ENCODE measurements at regions not wholly inside any gene's neighbourhood (a gene's known extent, or its start where the extent isn't known, plus 50 kb on each side); places are given as distances from the start of the nearest gene placed in this dataset.

- no peak for TF ChIP-seq CTCF (IDR thresholded peaks at IDR 0.05; ENCODE audit: control extremely low read depth, extremely low read depth, low read depth, missing control alignments)
- DNase-seq (ENCODE audit: extremely low spot score), result no peak
- ChIA-PET POLR2A (no interaction called here), CTCF (interaction anchor here (0.8 kb wide), 1 partner anchor 19 kb away, joined by 3 read pairs; no protein-coding TSS in a partner anchor)
These were observed 231.4 kb upstream of the OSR1 start for GRCh38 chr2:19589791-19590190.

GRCh38 chr2:19580830-19581229, 222.4 kb upstream of the OSR1 start:
- no peak for TF ChIP-seq CTCF (IDR thresholded peaks at IDR 0.05; ENCODE audit: control extremely low read depth, extremely low read depth, low read depth, missing control alignments)
- CTCF ChIA-PET, result no interaction called here
- DNase-seq (ENCODE audit: extremely low spot score), result no peak
- POLR2A ChIA-PET, result no interaction called here

GRCh38 chr2:19580264-19580663, 221.8 kb upstream of the OSR1 start:
- ChIA-PET POLR2A (no interaction called here), CTCF (no interaction called here)
- DNase-seq (ENCODE audit: extremely low spot score), result no peak
- TF ChIP-seq CTCF (IDR thresholded peaks at IDR 0.05; ENCODE audit: control extremely low read depth, extremely low read depth, low read depth, missing control alignments), result no peak

- no peak for DNase-seq (ENCODE audit: extremely low spot score)
- TF ChIP-seq CTCF (IDR thresholded peaks at IDR 0.05; ENCODE audit: control extremely low read depth, extremely low read depth, low read depth, missing control alignments), result no peak
- POLR2A ChIA-PET, result no interaction called here
- CTCF ChIA-PET, result no interaction called here
These were observed 221.0 kb upstream of the OSR1 start for GRCh38 chr2:19579461-19579860.

GRCh38 chr2:19577723-19578122, 219.3 kb upstream of the OSR1 start:
- ChIA-PET POLR2A (no interaction called here), CTCF (no interaction called here)
- no peak for TF ChIP-seq CTCF (IDR thresholded peaks at IDR 0.05; ENCODE audit: control extremely low read depth, extremely low read depth, low read depth, missing control alignments)
- no peak for DNase-seq (ENCODE audit: extremely low spot score)

GRCh38 chr2:19576411-19576810, 218.0 kb upstream of the OSR1 start:
- ChIA-PET POLR2A (no interaction called here), CTCF (interaction anchor here (1.5 kb wide), 1 partner anchor 23 kb away, joined by 4 read pairs; no protein-coding TSS in a partner anchor)
- DNase-seq (ENCODE audit: extremely low spot score), result no peak
- TF ChIP-seq CTCF (IDR thresholded peaks at IDR 0.05; ENCODE audit: control extremely low read depth, extremely low read depth, low read depth, missing control alignments), result no peak

- no peak for DNase-seq (ENCODE audit: extremely low spot score)
- CTCF ChIA-PET, result interaction anchor here (1.5 kb wide), 1 partner anchor 23 kb away, joined by 4 read pairs; no protein-coding TSS in a partner anchor
- TF ChIP-seq CTCF (IDR thresholded peaks at IDR 0.05; ENCODE audit: control extremely low read depth, extremely low read depth, low read depth, missing control alignments), result no peak
- POLR2A ChIA-PET, result no interaction called here
These were observed 217.2 kb upstream of the OSR1 start for GRCh38 chr2:19575641-19576040.

All from GM10248 (cell line).